Activated CD4-positive, alpha-beta T cell treated with anti-CD3 and anti-CD28 coated beads for 48 hours (primary cell): ENCODE measurements at regions not wholly inside any gene's neighbourhood (a gene's known extent, or its start where the extent isn't known, plus 50 kb on each side); places are given as distances from the start of the nearest gene placed in this dataset.
A peak's percentile ranks its signal among the peaks of the same experiment; 100 is the strongest.

Experiments used
- DNase-seq: peaks from one replicate; pipeline ENCODE4 v3.0.0-alpha.2; 2020

DNA sequence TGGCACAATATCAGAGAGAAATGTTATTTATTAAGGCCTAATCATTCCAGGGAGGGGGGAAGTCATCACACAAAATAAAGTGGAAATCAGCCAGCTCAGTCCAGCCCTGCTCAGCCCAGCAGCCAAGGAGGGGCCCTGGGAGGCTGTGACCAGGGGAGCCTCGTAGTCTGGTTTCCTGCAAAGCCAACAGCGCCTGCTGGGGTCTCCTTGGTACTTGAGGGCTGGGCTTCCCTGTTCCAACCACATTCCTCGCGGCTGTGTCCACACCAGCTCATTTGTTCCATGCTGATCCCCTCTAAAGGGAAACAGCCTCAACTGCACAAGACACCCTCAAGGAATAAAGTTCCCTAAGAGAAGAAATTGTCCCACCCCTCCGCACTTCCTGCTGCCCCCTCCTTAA lies 154.0 kb downstream of the TMEM132E start:
- no peak for DNase-seq

DNA sequence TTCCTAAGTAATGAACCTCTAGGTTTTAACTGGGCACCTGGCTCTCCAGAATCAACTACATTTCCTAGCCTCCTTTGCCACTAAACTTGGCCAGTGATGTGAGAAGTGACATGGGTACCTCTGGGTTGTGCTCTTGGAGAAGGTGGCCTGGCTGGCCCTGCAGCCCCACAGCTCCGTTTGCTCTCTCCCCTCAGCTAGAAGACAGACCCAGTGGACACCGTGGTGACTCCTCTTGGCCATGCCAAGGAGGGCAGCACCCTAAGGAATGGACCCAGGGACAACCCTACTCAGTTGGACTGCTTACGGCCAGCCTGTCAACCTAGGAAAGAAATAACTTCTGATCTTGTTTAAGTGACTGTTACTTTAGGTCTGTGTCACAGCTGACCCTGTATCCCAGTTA lies 151.4 kb downstream of the TMEM132E start:
- DNase-seq = no peak

DNA sequence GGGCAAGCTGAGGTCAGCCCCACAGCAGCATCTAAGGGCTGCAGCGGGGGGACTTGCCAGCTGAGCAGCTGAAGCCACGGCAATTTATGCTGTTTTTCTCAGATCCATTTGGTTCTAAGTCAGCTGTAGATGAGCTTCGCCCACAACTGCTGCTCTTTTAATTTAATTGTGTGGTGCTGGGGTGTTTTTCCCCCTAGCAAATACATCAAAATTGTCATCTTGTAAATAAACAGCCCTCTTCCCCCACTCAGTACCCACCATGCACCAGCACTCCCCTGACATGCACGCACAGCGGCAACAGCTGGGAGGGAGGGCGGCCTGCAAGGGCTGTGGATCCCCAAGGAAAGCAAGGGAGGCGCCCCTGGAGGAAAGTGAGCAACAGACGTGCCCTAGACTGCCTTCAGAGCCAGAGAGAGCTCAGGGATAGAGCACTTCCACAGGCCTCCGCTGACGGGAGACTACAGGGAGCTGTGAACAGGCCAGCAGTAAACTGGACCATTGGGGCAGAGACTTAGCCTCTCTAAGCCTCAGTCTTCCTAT lies 149.5 kb downstream of the TMEM132E start:
- DNase-seq = no peak

DNA sequence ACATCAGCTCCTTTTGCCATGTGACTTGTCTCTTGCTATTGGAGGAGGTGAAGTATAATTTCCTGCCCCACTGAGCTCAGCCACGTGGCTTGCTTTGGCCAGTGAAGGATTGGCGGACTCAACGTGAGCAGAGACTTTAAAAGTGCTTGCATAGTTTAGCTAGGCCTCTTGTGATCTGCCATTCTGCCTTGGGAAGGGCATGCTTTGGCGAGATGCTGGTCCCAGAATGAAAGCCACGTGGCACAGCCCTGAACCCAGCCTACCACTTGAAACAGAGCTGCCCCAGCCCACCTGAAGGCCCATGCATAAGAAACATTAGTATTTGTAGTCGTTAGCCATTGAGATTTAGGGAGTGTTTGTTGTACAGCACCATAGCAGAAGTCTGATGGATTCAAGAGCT lies 148.2 kb downstream of the TMEM132E start:
- DNase-seq = no peak

DNA sequence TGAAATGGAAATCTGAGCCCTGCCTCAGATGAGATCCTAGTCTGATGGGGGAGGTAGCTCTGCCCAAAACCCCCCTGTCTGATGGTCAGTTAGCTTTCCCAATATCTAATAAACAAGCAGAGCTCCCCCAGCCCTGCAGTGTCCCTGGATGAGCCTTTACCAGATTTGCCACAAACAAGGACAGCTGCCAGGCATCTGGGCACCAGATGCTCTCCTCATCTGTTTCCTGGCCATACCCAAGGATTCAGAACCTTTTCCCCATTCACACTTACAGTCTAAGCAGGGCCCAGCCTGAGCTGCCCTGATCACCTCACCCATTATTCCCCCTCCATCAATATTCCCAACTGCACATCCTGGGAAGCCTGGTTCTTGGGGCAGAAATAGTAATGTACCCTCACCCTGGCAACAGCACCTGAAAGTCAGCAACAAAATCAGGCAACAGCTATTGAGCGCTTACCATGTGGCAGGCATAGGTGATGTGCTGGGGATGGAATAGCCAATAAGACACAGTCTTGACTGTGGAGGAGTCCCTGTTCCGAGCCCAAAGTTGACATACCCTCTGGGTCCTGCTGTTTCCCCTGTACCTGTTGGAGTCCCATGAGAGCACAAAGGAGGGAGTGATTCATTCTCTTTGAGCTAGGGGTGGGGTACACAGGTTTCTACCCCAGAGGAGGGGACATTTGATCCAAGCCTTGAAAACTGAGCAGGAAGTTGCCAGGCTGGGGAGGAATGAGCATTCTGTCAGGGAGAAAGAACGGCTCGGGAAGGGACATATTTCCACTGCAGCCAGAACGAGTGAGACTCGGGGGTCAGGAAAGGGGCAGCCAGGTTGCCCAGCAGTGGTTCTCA lies 147.4 kb downstream of the TMEM132E start:
- no peak for DNase-seq

DNA sequence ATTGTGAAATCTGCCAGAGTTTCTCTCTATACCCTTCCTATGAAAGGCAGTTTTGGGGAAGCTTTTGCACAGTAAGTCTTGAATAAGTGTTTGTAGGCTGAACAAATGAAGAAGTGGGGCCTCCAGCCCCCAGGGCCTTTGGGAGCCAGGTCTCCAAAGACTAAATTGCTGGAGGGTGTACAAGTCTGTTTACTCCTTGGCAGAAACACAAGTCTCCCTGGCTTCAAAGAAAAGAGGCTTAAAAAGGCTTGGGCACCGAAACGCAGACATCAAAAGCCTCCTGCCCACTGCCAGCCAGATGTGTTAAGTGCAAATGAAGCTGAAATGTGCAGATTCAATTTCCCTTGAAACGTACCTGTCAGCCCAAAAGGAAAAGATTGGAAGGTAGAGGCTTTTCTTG lies 146.3 kb downstream of the TMEM132E start:
- DNase-seq = no peak

DNA sequence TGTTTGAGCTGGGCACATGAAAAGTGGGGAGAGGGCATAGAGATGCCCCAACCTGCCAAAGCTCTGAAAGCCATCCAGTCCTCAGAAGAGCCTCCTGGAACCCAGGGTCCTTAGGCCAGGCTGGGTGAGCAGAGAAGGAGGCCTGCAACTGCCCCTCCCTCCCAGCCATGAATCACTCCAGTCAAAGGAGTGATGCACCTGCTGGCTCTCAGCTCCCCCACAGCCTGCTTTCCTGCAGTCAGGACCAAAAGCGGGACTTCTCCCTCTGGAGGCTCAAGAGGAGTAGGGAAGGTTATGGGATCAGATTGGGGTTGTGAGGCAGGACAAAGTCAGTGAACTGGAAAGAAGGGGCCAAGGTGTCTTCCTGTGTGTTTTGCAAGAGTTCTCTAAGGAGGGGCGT lies 145.6 kb downstream of the TMEM132E start:
- DNase-seq = no peak

DNA sequence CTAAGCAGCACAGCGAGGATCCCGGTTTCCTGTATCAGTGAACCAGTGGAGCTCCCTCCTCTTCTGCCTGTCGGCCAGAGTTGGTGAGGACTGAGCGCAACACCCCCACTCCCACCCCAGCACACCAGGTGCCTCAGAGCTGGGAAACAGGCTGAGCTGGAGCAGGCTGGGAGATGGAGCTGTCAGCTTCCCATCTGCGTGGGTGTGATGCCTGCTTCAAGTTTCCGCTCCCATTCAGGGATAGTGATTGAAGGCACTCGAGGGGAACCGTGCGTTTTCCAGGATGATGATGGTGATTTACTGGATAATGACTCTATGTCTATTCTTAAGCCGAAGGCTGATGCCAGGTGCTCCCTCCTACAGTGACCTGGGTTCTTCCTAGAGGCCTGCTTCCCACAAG lies 144.5 kb downstream of the TMEM132E start:
- DNase-seq = no peak

DNA sequence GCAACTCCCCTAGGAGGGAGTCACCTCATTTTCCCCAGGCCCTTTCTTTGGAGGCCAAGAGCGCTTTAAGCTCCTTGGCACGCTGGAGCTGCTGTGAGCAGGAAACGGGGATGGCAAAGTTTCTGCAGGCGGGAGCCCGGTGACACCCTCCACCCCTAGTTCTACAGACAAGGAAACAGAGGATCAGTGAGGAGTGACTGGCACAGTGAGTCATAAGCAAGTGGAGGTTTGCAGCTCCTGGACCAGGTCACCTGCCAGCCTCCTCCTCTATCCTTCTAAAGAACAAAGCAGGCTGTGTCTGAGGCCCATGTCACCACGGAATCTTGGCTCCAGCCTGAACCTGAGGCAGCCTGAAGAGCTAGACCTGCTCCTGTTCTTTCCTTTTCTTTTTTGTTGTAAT lies 141.9 kb downstream of the TMEM132E start:
- no peak for DNase-seq

DNA sequence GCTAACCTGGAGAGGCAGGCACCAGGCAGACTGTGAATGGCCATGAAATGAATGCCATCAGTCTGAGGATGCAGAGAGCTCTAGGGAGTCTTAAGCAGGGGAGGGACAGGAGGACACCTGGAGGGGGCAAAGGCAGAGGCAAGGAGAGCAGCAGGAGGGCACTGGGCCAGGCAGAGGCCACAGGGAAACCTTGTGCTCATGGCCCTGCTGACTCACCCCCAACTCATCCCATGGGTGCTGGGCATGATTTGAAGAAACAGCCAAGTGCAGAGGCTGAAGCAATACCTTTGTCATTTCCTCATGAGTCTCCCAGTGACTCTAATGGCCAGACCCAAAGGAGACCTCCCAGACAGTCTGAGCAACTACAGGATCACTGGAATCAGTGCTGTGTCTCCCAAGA lies 141.4 kb downstream of the TMEM132E start:
- no peak for DNase-seq

DNA sequence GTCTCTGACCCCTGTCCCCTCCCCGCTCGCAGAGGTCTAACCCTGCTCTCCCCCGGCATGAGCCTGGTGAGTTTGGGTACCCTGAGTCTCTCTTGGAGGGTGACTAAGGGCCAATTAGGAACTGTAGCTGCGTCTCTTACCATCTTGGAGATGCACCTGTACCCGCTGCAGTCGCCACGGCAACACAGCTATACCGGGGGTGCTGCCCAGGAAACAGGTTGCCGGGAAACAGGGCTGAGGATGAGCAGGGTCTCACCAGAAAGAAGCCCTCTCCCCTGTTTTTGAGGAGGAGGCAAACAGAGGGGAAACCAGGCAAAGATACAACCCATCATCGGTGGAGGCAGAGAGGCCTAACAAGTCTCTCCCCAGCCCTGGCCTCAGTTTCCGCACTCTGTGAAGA lies 140.2 kb downstream of the TMEM132E start:
- DNase-seq = no peak

DNA sequence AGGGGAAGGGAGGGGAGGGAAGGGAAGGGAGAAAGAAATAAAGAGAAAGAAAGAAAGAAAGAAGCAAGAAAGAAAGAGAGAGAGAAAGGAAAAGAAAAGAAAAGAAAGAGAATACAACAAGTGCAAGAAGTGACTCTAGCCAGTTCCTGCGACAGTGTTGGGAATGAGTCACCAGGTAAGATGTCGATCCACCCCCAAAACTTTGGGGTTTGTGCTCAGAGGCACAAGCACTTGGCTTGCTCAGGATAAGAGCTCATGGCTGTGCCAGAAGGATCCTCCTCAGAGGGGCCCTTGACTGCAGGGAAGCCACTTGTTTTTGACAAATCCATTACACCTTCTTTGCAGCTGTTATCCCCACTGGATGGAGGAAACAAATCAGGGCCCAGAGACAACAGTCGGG lies 137.7 kb downstream of the TMEM132E start:
- no peak for DNase-seq

DNA sequence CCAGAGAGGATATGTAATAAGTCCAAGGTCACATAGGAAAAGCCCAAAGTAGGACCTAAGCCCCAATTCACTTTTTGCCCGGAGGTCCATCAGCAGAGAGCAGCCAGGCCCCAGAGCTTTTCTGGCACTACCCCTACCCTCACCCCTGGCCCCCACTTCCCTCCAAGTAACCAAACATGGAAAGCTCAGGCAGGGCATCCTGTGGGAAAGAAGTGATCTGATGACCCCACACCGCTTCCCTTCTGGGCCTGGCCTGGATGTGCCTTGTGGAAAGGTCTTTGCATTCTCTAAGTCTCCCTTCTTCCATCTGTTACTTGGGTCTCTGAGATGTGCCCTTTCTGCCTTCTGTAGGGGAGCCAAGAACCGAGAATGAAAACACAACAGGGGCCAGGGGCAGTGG lies 136.9 kb downstream of the TMEM132E start:
- no peak for DNase-seq

DNA sequence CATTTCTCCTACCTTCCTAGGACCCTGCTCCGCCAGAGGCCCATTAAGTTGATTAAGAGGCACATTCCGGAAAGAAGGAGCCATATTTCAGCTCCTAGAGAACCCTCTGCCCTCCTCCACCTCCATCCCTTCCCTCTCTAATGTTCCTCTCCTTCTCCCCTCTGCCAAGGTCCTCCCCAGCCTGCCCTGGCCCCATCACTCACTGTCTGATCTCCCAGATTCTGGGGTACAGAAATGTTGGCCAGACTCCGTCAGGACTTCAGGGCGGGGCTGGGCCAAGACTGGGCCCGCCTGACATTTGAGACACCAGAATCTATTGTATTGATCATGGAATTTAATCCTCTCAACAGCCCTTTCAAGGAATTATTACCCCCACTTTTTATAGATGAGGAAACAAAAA lies 136.1 kb downstream of the TMEM132E start:
- DNase-seq = no peak

DNA sequence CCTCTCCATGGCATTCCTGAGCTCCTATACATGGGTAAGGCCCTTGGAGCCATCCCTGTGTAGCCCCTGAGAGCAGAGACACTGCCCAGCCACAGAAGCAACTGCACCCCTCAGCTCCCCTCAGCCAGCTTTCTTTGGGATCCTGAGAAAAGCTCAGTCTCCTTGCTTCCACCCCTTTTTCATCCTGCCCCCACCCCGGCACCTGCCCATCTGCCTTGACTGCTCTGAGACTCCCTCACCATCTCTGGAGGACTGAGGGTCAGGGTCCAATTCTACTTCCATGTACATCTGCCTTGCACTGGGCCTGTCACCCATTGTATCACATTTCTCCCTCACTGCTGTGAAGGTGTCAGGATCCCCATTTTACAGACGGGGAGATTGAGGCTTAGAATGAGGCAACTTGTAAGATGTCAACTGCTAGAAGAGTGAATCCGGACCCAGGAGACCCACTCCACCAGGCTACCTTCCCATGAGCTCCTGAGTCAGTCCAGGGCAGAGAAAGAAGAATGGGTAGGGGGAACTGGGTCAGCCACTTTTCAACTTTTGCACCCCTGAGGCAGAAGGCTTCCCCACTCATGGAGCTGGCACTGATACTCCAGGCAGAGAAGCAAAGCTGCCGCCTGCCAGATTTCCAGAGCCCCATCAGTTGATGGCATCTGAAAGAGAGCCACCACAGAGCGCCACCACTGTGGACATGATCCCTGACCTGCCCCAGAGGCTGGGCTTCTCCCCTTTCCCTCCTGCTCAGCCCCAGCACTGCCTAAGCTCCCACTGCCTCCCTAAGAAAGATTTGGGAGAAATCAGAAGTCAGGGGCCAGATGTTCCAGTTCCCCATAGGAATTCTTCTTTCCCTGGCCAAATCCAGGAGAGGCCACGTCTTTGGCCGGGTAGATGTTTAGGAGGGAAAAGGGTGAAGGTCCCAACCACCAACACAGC lies 135.4 kb downstream of the TMEM132E start:
- DNase-seq = no peak

DNA sequence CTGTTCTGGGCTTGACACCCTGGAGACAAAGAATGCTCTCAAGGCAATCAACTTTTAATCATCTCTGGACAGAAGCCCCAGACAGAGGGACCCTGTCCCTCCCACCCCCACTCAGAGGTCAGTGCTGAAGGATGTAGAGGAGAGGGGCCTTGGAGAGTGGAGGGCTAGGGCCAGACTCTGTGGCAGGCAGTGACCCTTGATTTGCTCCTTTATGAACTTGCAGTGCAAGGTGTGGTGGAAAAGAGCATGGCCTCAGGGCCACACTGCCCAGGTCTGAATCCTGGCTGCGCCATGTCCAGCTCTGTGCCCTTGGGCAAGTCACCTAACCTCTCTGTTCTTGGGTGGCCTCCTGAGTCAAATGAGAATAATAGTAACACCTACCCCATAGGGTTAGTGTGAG lies 134.3 kb downstream of the TMEM132E start:
- DNase-seq = no peak

DNA sequence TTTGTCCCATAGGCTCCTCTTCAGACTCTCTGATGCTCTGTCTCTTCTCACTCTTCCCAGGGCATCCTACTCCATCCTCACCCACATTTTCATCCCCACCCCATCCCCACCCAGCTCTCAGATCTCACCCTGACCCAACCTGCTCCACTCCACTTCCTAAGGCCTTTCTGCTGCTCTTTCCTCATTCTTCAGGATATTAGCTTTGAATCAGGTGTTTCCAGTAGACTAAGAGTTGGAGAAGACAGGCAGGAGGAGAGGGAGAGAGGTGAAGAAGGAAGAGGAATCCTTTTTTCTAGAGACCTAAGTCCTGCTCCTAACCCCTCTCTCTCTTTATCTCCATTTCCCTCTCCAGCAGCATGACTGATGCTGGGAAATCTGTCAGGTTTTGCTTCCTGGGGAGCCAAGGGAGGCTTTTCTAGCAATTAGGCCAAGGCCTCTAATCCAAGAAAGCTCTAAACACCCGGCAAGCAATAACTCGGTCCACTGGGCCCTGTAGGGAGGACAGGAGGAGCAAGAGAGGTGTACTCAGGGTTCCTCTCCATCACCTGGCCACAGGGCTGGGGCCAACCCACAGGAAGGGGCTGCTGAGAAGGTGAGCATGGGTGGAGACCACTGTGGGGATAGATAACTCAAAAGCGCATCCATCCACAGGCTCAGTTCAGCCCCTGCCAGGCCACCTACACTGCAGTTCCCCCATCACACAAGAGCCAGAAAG lies 133.3 kb downstream of the TMEM132E start:
- DNase-seq = no peak

DNA sequence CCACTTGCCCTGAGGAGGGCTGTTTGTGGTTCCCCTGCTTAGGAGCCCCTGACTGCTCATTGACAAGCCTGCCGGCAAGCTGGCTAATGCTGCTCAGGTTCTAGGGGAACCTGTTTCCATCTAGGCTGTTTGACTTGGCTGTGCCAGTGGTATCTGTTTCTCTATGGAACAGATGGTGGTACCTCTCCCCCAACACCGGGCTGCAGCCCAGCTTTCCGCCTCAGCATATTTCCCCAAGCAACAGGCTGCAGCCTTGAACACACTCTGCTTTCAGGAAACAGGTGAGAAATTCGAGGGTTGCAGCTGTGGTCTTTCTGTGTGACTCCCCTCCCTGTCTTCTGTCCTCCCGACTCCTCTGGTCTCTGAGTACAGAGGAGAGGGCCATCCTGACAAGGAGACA lies 132.3 kb downstream of the TMEM132E start:
- DNase-seq = no peak

DNA sequence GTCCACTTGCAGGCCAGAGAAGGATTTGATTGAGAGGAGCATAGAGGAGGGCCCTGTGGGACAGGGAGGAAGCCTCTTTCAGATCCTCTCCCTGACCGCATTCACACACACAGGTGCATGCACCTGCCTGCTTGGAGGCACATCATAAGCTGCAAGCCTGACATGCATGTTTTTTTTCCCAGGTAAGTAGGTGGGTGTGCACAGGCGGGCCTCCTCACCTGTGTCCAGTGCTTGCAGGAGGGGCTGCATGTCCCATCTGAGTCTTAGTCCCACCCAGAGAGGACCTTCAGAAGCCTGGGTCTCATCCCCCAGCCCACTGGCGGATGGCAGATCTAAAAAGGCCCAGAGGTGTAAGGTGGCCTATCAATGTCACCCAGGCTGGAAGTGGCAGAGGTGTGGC lies 130.8 kb downstream of the TMEM132E start:
- no peak for DNase-seq

DNA sequence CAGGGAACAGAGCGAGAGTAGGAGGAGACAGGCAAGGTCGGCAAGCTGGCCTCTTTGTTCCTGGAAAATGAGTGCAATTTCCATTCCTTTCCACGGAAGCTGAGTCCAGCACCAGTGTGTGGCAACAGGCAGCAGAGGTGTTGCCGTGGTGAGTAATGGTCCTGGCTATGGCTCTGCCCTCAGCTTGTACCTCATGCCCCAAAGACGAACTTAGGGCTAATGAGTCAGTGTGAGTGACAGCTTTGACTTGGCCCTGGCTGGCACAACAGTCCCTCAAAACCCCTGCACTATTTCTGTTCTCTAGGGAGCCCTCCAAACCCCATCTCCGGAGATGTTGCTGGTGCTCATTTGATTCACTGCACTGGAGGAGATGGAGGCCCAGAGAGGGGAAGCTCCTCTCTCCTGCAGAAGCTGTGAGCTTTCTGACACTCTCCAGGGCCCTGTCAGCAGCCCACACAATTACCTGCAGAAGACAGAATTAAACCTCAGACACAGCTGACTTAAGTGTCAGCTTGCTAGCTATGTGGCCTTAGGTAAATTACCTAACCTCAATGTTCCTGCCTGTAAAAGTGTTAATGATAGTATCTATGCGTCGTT lies 129.9 kb downstream of the TMEM132E start:
- DNase-seq = no peak

DNA sequence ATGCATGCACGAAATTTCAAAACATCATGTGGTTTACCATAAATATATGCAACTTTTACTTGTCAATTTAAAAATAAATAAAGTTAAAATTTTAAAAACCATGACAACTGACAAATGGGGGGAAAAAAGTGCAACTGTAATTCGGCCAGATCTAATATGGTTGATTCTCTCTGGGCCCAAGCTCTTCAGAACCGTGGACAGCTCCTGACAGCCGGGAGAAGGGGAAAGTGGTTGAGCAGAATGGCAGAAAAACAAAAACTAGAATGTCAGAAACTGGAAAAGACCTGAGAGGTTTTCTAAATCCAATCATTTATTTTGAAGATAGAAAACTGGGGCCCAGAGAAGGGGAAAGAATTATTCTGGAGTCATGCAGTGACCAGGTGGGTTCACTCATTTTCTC lies 126.6 kb downstream of the TMEM132E start:
- peak; percentile 36 for DNase-seq

DNA sequence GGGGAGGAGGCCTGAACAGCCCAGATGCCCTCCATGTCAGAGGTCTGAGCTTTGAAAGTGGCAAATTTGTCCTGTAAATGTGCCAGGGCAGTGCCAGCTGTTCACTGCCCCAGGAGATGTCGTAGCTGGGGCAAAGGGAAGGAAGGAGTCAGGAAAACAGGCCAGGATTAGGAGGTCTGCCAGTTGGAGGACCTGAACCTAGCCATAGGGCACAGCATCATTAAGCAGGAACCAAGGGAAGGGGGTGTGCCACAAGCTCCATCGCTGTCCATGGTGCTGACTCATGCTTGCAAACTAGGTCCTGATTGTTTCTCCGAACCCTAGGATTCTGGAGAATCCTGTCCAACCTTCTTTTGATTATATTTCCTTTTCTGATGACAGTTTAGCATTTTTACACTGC lies 124.2 kb downstream of the TMEM132E start:
- DNase-seq = peak; percentile 45

DNA sequence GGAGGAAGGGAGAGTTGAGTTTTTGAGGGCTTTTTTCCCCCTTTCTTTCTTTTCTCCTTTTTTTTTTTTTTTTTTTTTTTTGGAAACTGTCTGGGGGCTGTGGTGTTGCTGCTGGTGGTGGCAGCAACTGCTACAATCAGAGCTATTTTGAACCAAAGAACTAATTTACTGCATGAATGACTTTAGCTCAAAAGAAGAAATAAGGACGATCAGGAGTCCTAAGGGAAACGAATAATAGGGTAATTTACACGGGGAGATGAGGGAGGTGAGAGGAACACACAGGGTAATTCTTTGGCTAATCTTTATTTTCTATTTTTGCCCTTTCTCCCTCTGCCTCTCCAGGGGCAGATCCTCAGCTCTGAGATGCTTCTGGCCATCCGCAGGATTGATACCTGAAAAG lies 119.8 kb downstream of the TMEM132E start:
- DNase-seq = no peak
